OCI-LY7 (cell line): ENCODE measurements at regions not wholly inside any gene's neighbourhood (a gene's known extent, or its start where the extent isn't known, plus 50 kb on each side); places are given as distances from the start of the nearest gene placed in this dataset.

Source experiments
- CTCF ChIP-seq: fragments of 200-600 bp; sonication (generic); conservative IDR thresholded peaks from 2 replicates; pipeline ENCODE4 v1.5.1; 2014; ENCODE audit warnings: mild to moderate bottlenecking, antibody characterized with exemption, low read length, moderate library complexity, mixed read lengths
- EZH2phosphoT487 ChIP-seq: fragments of 200-600 bp; sonication (generic); IDR thresholded peaks from 2 replicates; pipeline ENCODE4 v1.6.1; 2018; ENCODE audit warnings: low read depth, borderline replicate concordance, mild to moderate bottlenecking, mixed run types, antibody characterized with exemption, low read length, moderate library complexity, mixed read lengths

DNA sequence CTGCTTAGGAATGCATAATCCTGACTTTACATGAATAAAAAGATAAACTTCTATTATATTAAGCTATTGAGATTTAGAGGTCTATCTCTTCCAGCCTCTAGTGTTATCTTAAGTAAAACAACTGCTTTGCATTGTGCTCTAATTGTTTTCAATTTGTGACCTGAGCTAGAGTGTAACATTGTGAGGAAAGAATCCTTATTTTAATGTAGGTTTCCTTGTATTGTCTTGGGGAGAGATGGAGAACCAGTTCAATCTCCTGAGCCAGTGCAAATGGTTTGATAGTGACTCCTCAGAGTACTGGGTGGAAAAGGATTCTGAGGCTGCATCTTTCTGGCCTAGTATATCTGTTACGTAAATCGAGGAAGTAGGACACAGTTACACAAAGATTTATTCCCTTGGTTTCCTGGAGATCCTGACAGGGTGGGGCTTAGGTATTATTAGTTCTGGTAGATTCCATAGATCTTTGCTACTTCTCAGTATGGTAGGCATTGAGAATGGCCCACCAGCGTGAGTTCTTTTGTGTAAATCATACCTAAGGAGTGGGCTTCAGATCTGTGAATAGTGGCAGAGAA lies 683.5 kb upstream of the CCDC179 start:
- no peak for TF ChIP-seq CTCF
- no peak for TF ChIP-seq EZH2phosphoT487
